Liver (tissue), 7 donors: ENCODE measurements at regions not wholly inside any gene's neighbourhood (a gene's known extent, or its start where the extent isn't known, plus 50 kb on each side); places are given as distances from the start of the nearest gene placed in this dataset.

Experiments
- DNase-seq: peaks from one replicate; pipeline ENCODE4 v3.0.0-alpha.2; 2017; ENCODE audit warnings: low spot score
- H3K27ac ChIP-seq, 2 donors: one replicate each; pipeline ENCODE4 v1.7.0; 2013; ENCODE audit warnings: inconsistent platforms in 2 of 2, low read length in 2 of 2, control low read depth in 1 of 2, low read depth in 1 of 2, mild to moderate bottlenecking in 1 of 2
- H3K27me3 ChIP-seq, 4 donors: one replicate each; pipeline versions ENCODE4 v1.6.1 to v1.7.0; 2013; ENCODE audit warnings: low read length in 3 of 4, inconsistent platforms in 1 of 4, mild to moderate bottlenecking in 1 of 4, moderate library complexity in 1 of 4; ENCODE audit not compliant: control insufficient read depth in 4 of 4, insufficient read depth in 4 of 4
- H3K36me3 ChIP-seq, 4 donors: one replicate each; pipeline versions ENCODE4 v1.6.1 to v1.7.0; 2013; ENCODE audit warnings: low read length in 3 of 4, mild to moderate bottlenecking in 3 of 4, low read depth in 1 of 4, moderate library complexity in 1 of 4; ENCODE audit not compliant: control insufficient read depth in 4 of 4, insufficient read depth in 3 of 4
- H3K4me1 ChIP-seq, 4 donors: one replicate each; pipeline versions ENCODE4 v1.6.1 to v1.7.0; 2013; ENCODE audit warnings: low read length in 3 of 4, mild to moderate bottlenecking in 3 of 4, moderate library complexity in 1 of 4; ENCODE audit not compliant: control insufficient read depth in 4 of 4, insufficient read depth in 4 of 4
- H3K4me3 ChIP-seq, 3 donors: one replicate each; pipeline versions ENCODE4 v1.6.1 to v1.7.0; 2013; ENCODE audit warnings: low read length in 3 of 3, control low read depth in 1 of 3, low read depth in 1 of 3, mild to moderate bottlenecking in 1 of 3
- H3K9ac ChIP-seq, 2 donors: one replicate each; pipeline ENCODE4 v1.7.0; 2013; ENCODE audit warnings: low read length in 2 of 2, mild to moderate bottlenecking in 2 of 2, moderate library complexity in 2 of 2, control low read depth in 1 of 2, low read depth in 1 of 2
- H3K9me3 ChIP-seq, 4 donors: one replicate each; pipeline versions ENCODE4 v1.6.1 to v1.7.0; 2013; ENCODE audit warnings: low read length in 3 of 4; ENCODE audit not compliant: control insufficient read depth in 4 of 4
- EGR1 ChIP-seq, 2 donors: IDR thresholded peaks; 2 replicates each; pipeline ENCODE4 v1.6.1; 2016 to 2018; ENCODE audit warnings: antibody characterized with exemption in 2 of 2, low read depth in 2 of 2
- FOXA1 ChIP-seq: IDR thresholded peaks from 2 replicates; pipeline ENCODE4 v1.6.1; 2016; ENCODE audit warnings: antibody characterized with exemption
- FOXA2 ChIP-seq: IDR thresholded peaks from 2 replicates; pipeline ENCODE4 v1.6.1; 2016; ENCODE audit warnings: antibody characterized with exemption
- GABPA ChIP-seq, 2 donors: IDR thresholded peaks in 1 of 2; conservative IDR thresholded peaks in 1 of 2; 2 replicates each; pipeline ENCODE4 v1.6.1; 2016; ENCODE audit warnings: antibody characterized with exemption in 2 of 2, mild to moderate bottlenecking in 1 of 2, moderate library complexity in 1 of 2
- HNF4A ChIP-seq, 2 donors: conservative IDR thresholded peaks; 2 replicates each; pipeline ENCODE4 v1.6.1; 2016; ENCODE audit warnings: antibody characterized with exemption in 2 of 2, mild to moderate bottlenecking in 2 of 2
- HNF4G ChIP-seq: IDR thresholded peaks from 2 replicates; pipeline ENCODE4 v1.6.1; 2016; ENCODE audit warnings: antibody characterized with exemption
- JUND ChIP-seq, 2 donors: IDR thresholded peaks; 2 replicates each; pipeline ENCODE4 v1.6.1; 2016; ENCODE audit warnings: antibody characterized with exemption in 2 of 2
- NR2F2 ChIP-seq: IDR thresholded peaks from 2 replicates; pipeline ENCODE4 v1.6.1; 2016; ENCODE audit warnings: antibody characterized with exemption
- RAD21 ChIP-seq, 2 donors: IDR thresholded peaks; 2 replicates each; pipeline ENCODE4 v1.6.1; 2016; ENCODE audit warnings: antibody characterized with exemption in 2 of 2, mild to moderate bottlenecking in 2 of 2
- RXRA ChIP-seq, 2 donors: IDR thresholded peaks; 2 replicates each; pipeline ENCODE4 v1.6.1; 2017 to 2018; ENCODE audit warnings: antibody characterized with exemption in 2 of 2, mild to moderate bottlenecking in 1 of 2
- SP1 ChIP-seq: IDR thresholded peaks from 2 replicates; pipeline ENCODE4 v1.6.1; 2018; ENCODE audit warnings: antibody characterized with exemption, mild to moderate bottlenecking
- TAF1 ChIP-seq: conservative IDR thresholded peaks from 2 replicates; pipeline ENCODE4 v1.6.1; 2016; ENCODE audit warnings: antibody characterized with exemption, mild to moderate bottlenecking
- YY1 ChIP-seq: IDR thresholded peaks from 2 replicates; pipeline ENCODE4 v1.6.1; 2016; ENCODE audit warnings: antibody characterized with exemption, mild to moderate bottlenecking
- WGBS: extraction: QIAGEN DNeasy Blood & Tissue Kit; methylation state at CpG from one replicate; pipeline ENCODE4 v1.1.7; 2013; 5-methylcytosine and 5-hydroxymethylcytosine counted together
- TF ChIP-seq, protein P1 (sequence below): IDR thresholded peaks from 2 replicates; pipeline ENCODE4 v1.6.1; 2016; ENCODE audit warnings: antibody characterized with exemption
- TF ChIP-seq, protein P2 (sequence below): IDR thresholded peaks from 2 replicates; pipeline ENCODE4 v1.6.1; 2016; ENCODE audit warnings: antibody characterized with exemption
- TF ChIP-seq, protein P3 (sequence below): IDR thresholded peaks from 2 replicates; pipeline ENCODE4 v1.6.1; 2016; ENCODE audit warnings: antibody characterized with exemption
- TF ChIP-seq, protein P4 (sequence below): IDR thresholded peaks from 2 replicates; pipeline ENCODE4 v1.6.1; 2016; ENCODE audit warnings: antibody characterized with exemption, mild to moderate bottlenecking
- donor health status: healthy.
- donor health status: healthy.
- donor health status: healthy.
- donor health status: healthy.

DNA sequence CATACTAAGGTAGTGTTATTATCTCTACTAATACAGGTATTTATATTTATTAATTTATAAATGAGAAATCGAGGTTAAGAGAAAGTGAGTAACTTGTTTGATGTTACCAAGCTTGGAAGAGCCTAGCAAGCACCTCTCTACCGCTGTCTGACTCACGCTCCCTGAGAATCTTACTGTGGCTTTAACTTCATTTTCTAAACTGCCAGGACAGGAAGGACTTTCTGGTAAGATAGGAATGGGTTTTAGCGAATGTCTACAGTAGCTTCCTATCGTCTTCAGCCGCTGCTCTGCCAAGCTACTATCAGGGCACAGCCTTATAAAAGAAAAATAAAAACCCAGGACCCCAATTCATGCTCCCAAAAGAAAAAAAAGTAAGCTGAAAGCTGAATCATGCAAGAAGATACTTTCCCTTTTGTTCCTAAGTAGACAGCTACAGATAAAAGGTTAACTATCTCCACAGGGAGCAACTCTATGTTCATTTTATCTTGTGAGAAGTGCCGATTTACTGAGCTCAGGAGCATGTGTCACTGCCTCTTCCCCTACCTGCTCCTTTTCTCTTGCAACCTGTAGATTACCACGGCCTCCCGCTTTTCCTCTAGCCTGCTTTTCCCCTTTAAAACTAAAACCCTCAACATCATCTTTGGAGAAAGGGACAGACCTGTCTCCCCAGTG, 60.2 kb downstream of the THNSL1 start:
- no peak for DNase-seq
- WGBS = 83% methylated on average over 9 of the region's 9 CpGs

DNA sequence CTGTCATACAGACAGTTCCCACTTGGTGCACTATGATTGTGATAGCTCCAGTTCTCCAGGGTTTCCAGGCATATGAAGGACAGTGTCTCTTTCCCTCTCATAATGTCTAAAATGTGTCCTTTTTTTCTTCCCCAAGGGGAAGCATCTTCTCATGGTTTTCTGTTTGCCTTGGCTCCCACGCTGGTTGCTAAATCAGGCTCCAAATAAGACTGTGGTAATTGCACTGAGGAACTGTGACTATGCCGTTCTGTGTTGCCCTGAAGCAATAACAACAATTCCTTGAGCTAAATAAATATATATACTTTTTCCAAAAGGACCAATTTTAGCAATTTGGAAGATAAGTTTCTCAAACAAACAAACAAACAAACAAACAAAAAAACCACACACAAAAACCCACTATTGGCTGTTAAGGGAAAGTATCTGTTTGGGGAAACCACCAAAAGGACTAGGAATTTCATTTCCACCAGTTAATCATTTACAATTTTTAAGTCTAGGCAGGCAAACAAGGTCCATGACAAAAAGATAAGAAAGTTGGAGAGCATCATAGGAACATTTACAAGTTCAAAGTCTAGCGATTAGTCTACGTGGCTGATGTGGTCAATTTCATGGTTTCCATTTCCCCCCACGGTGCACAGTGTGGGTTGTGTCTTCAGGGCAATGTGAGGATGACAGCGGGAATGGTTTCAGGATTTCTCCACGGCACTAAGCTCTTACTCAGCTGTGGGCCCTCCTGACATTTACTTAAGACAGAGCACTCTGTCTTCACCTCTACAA, 62.4 kb downstream of the THNSL1 start:
- WGBS = 20% methylated on average over 7 of the region's 7 CpGs
- H3K4me3 ChIP-seq = peak overlapping the region in 1 of 3 donors; percentile 9
- H3K4me1 ChIP-seq = peaks cover 0 to 26% (median 5%) of the 10 kb centered on the region in 4 donors
- peak overlapping the region; percentile 92 to 97 for H3K27ac ChIP-seq
- no peak for DNase-seq
- H3K27me3 ChIP-seq = no peaks in the 10 kb centered on the region
- peak overlapping the region; percentile 53 to 80 for H3K9ac ChIP-seq
- no peaks in the 10 kb centered on the region for H3K9me3 ChIP-seq
- no peaks in the 10 kb centered on the region for H3K36me3 ChIP-seq
- peak; percentile 93 for TF ChIP-seq HNF4G
- TF ChIP-seq FOXA1 = peak; percentile 16
- TF ChIP-seq, protein P1, sequence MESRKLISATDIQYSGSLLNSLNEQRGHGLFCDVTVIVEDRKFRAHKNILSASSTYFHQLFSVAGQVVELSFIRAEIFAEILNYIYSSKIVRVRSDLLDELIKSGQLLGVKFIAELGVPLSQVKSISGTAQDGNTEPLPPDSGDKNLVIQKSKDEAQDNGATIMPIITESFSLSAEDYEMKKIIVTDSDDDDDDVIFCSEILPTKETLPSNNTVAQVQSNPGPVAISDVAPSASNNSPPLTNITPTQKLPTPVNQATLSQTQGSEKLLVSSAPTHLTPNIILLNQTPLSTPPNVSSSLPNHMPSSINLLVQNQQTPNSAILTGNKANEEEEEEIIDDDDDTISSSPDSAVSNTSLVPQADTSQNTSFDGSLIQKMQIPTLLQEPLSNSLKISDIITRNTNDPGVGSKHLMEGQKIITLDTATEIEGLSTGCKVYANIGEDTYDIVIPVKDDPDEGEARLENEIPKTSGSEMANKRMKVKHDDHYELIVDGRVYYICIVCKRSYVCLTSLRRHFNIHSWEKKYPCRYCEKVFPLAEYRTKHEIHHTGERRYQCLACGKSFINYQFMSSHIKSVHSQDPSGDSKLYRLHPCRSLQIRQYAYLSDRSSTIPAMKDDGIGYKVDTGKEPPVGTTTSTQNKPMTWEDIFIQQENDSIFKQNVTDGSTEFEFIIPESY = peak; percentile 89
- TF ChIP-seq RXRA (IDR thresholded peaks at IDR 0.05) = peak; percentile 71 to 76
- TF ChIP-seq, protein P2, sequence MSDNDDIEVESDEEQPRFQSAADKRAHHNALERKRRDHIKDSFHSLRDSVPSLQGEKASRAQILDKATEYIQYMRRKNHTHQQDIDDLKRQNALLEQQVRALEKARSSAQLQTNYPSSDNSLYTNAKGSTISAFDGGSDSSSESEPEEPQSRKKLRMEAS = peak; percentile 77
- peak in 1 of 2 donors; percentile 62 for TF ChIP-seq EGR1 (IDR thresholded peaks at IDR 0.05; ENCODE audit: low read depth in 2 of 2)
- TF ChIP-seq SP1 = peak; percentile 95
- TF ChIP-seq FOXA2 = no peak
- TF ChIP-seq, protein P3, sequence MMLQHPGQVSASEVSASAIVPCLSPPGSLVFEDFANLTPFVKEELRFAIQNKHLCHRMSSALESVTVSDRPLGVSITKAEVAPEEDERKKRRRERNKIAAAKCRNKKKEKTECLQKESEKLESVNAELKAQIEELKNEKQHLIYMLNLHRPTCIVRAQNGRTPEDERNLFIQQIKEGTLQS = no peak
- TF ChIP-seq HNF4A (conservative IDR thresholded peaks at IDR 0.05) = peak; percentile 96 to 97
- no peak for TF ChIP-seq GABPA (IDR thresholded peaks at IDR 0.05 in 1 of 2, conservative IDR thresholded peaks at IDR 0.05 in 1 of 2)
- TF ChIP-seq RAD21 (IDR thresholded peaks at IDR 0.05) = peak in 1 of 2 donors; percentile 30
- peak; percentile 95 for TF ChIP-seq YY1
- TF ChIP-seq, protein P4, sequence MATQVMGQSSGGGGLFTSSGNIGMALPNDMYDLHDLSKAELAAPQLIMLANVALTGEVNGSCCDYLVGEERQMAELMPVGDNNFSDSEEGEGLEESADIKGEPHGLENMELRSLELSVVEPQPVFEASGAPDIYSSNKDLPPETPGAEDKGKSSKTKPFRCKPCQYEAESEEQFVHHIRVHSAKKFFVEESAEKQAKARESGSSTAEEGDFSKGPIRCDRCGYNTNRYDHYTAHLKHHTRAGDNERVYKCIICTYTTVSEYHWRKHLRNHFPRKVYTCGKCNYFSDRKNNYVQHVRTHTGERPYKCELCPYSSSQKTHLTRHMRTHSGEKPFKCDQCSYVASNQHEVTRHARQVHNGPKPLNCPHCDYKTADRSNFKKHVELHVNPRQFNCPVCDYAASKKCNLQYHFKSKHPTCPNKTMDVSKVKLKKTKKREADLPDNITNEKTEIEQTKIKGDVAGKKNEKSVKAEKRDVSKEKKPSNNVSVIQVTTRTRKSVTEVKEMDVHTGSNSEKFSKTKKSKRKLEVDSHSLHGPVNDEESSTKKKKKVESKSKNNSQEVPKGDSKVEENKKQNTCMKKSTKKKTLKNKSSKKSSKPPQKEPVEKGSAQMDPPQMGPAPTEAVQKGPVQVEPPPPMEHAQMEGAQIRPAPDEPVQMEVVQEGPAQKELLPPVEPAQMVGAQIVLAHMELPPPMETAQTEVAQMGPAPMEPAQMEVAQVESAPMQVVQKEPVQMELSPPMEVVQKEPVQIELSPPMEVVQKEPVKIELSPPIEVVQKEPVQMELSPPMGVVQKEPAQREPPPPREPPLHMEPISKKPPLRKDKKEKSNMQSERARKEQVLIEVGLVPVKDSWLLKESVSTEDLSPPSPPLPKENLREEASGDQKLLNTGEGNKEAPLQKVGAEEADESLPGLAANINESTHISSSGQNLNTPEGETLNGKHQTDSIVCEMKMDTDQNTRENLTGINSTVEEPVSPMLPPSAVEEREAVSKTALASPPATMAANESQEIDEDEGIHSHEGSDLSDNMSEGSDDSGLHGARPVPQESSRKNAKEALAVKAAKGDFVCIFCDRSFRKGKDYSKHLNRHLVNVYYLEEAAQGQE = peak; percentile 77
- TF ChIP-seq JUND (IDR thresholded peaks at IDR 0.05) = peak; percentile 69 to 80
- TF ChIP-seq TAF1 = peak; percentile 81

More for the DNA sequence above, 60.2 kb downstream of the THNSL1 start:
- no peak overlapping the region for H3K4me3 ChIP-seq
- TF ChIP-seq, protein P4 = no peak
- no peak for TF ChIP-seq FOXA2
- no peak for TF ChIP-seq NR2F2
- no peak overlapping the region for H3K9ac ChIP-seq
- no peaks in the 10 kb centered on the region for H3K27me3 ChIP-seq
- no peaks in the 10 kb centered on the region for H3K36me3 ChIP-seq
- H3K4me1 ChIP-seq = peaks cover 0 to 26% (median 5%) of the 10 kb centered on the region in 4 donors
- H3K27ac ChIP-seq = peak overlapping the region in 1 of 2 donors; percentile 1
- H3K9me3 ChIP-seq = no peaks in the 10 kb centered on the region
